A673 (cell line): ENCODE measurements at regions not wholly inside any gene's neighbourhood (a gene's known extent, or its start where the extent isn't known, plus 50 kb on each side); places are given as distances from the start of the nearest gene placed in this dataset.

Experiments
- BruUV-seq: library from RNA; stranded (reverse); fragments of 400-500 nt; replicated peaks from 2 replicates; lab custom pipeline; 2021; lab: Mats Ljungman, UMichigan
- CTCF ChIA-PET: fragments of 300-600 bp; sonication (Branson Sonifier 250); formaldehyde crosslinking; loops from one replicate; lab custom pipeline; 2022; ENCODE audit warnings: antibody characterized with exemption; lab: Charles Lee
- POLR2A ChIA-PET: fragments of 300-600 bp; sonication (Branson Sonifier 250); formaldehyde crosslinking; loops from one replicate; lab custom pipeline; 2022; ENCODE audit warnings: antibody characterized with exemption; ENCODE audit not compliant: low non-redundant PET; lab: Charles Lee
- DNase-seq: peaks from one replicate; pipeline ENCODE4 v3.0.0-alpha.2; 2015; ENCODE audit warnings: low spot score
- H3K27ac ChIP-seq: fragments of 200-600 bp; sonication (generic); 2 replicates; pipeline ENCODE4 v1.5.1; 2016; ENCODE audit warnings: mixed run types, low read depth, mild to moderate bottlenecking, mixed read lengths, antibody characterized with exemption, low read length; ENCODE audit not compliant: poor library complexity, severe bottlenecking
- H3K27me3 ChIP-seq: fragments of 200-600 bp; sonication (generic); replicated peaks from 2 replicates; pipeline ENCODE4 v1.6.1; 2017; ENCODE audit warnings: mixed run types, low read depth, mild to moderate bottlenecking, mixed read lengths, antibody characterized with exemption, low read length; ENCODE audit not compliant: insufficient read depth, poor library complexity
- H3K36me3 ChIP-seq: fragments of 200-600 bp; sonication (generic); 2 replicates; pipeline ENCODE4 v1.6.1; 2016; ENCODE audit warnings: mixed run types, mild to moderate bottlenecking, mixed read lengths, antibody characterized with exemption, low read length; ENCODE audit not compliant: insufficient read depth, poor library complexity, severe bottlenecking
- H3K4me1 ChIP-seq: fragments of 200-600 bp; sonication (generic); 2 replicates; pipeline ENCODE4 v1.6.1; 2017; ENCODE audit warnings: mixed run types, mild to moderate bottlenecking, mixed read lengths, antibody characterized with exemption, low read length; ENCODE audit not compliant: insufficient read depth, poor library complexity, severe bottlenecking
- H3K4me3 ChIP-seq: fragments of 200-600 bp; sonication (generic); 2 replicates; pipeline ENCODE4 v1.5.1; 2016; ENCODE audit warnings: low read depth, mixed run types, mild to moderate bottlenecking, mixed read lengths, low read length; ENCODE audit not compliant: poor library complexity, severe bottlenecking
- H3K9me3 ChIP-seq: fragments of 200-600 bp; sonication (generic); 2 replicates; pipeline ENCODE4 v1.6.1; 2016; ENCODE audit warnings: mixed run types, low read depth, mild to moderate bottlenecking, mixed read lengths, antibody characterized with exemption, low read length; ENCODE audit not compliant: poor library complexity, severe bottlenecking
- CTCF ChIP-seq: fragments of 300-800, 200-600 bp; sonication (generic); conservative IDR thresholded peaks from 2 replicates; pipeline ENCODE4 v1.5.1; 2017; ENCODE audit warnings: low read depth, mild to moderate bottlenecking, antibody characterized with exemption, low read length, moderate library complexity, mixed read lengths
- EZH2 ChIP-seq: fragments of 200-600 bp; sonication (generic); IDR thresholded peaks from 2 replicates; pipeline ENCODE4 v1.6.1; 2017; ENCODE audit warnings: borderline replicate concordance, low read depth, mild to moderate bottlenecking, mixed read lengths, antibody characterized with exemption, low read length; ENCODE audit not compliant: poor library complexity, severe bottlenecking
- intact Hi-C: fragments of 100-400 bp; cut with micrococcal nuclease; formaldehyde crosslinking; loops from one replicate; pipeline ENCODE4 v1.10.0; 2022; ENCODE audit not compliant: unreplicated experiment

DNA sequence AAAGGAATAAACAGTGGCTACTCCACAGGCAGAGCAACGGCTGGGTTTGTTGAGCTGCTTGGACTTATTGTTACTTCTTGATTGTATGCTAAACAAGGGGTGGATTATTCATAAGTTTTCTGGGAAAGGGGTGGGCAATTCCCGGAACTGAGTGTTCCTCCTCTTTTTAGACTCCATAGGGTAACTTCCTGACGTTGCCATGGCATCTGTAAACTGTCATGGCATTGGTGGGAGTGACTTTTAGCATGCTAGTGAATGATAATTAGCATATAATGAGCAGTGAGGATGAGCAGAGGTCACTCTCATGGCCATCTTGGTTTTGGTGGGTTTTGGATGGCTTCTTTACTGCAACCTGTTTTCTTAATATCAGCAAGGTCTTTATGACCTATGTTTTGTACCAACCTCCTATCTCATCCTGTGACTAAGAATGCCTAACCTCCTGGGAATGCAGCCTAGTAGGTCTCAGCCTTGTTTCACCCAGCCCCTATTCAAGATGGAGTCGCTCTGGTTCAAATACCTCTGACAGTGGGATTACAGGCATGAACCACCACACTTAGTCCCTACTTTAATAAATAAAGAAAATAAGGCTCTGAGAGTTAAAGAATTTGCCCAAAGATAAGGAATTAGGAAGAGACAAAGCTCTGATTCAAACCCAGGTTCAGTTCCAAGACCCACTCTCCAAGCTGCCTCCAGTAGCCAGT is 65.6 kb upstream of the CLMP start:
- POLR2A ChIA-PET, result interaction anchor here (0.5 kb wide), 1 partner anchor 206 kb away, joined by 8 read pairs; no protein-coding TSS in a partner anchor

DNA sequence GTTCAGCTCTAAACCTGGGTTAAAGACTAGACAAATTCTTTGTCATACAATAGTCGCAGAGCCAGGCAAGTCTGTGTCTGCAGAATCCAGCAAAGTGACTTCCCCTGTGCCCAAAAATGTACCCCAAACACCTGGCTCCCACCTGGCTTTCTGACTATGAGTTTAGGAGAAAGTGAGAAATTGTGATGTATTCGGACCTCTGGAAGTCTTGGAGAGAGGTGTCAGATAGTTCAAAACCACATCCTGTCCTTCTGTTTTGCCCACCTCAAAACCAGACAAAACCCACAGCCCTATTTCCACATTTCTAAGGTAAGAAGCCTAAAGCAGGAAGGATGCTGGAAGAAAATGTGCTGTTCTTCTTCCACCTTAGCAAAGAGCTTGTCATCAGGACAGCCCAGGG is 63.8 kb upstream of the CLMP start:
- BruUV-seq, result no TSS peak
- TF ChIP-seq CTCF, result no peak
- TF ChIP-seq EZH2, result no peak
- H3K4me3 ChIP-seq, result no peak overlapping the region
- H3K36me3 ChIP-seq, result no peaks in the 10 kb centered on the region
- POLR2A ChIA-PET, result interaction anchor here (0.7 kb wide), 1 partner anchor 70 kb away, joined by 3 read pairs; no protein-coding TSS in a partner anchor
- CTCF ChIA-PET, result no interaction called here
- DNase-seq, result no peak
- intact Hi-C loops, result no loop called here
- no peak overlapping the region for H3K27ac ChIP-seq
- no peaks in the 10 kb centered on the region for H3K27me3 ChIP-seq
- no peaks in the 10 kb centered on the region for H3K9me3 ChIP-seq
- H3K4me1 ChIP-seq, result peaks cover 8% of the 10 kb centered on the region

More for the DNA sequence above, 65.6 kb upstream of the CLMP start:
- Histone ChIP-seq H3K9me3 (no peaks in the 10 kb centered on the region), H3K27ac (no peak overlapping the region), H3K4me1 (peaks cover 11% of the 10 kb centered on the region), H3K27me3 (no peaks in the 10 kb centered on the region), H3K36me3 (no peaks in the 10 kb centered on the region), H3K4me3 (no peak overlapping the region)
- BruUV-seq, result no TSS peak
- no peak for TF ChIP-seq EZH2
- no peak for TF ChIP-seq CTCF
- intact Hi-C loops, result loop anchor here (5.0 kb wide), 1 partner anchor 158 kb away; no protein-coding TSS in a partner anchor
- CTCF ChIA-PET, result interaction anchor here (0.5 to 1.6 kb wide), 24 partner anchors 9 to 239 kb away, joined by 3 to 40 read pairs (median 4); partner anchors contain the start of gene HSPA8
- DNase-seq, result peak; percentile 48

DNA sequence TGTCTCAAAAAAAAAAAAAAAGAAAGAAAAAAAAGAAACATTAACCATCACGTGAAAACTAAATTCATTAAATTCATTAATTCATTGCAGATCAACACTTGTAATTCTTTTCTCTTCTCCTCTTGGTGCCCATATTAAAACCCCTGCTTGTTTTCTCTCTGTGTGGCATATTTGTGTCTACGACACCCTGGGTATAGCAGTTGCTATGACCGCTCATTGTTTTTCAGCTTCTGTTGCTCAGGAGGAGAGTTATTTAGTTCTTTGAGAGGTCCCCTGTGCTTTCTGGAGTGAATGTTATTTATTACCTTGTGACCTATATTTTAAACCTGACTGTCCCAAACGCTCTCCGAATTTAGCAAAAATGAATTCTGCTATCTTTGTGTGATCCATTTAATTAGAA is 62.3 kb upstream of the CLMP start:
- Histone ChIP-seq H3K9me3 (no peaks in the 10 kb centered on the region), H3K27me3 (no peaks in the 10 kb centered on the region), H3K36me3 (no peaks in the 10 kb centered on the region), H3K4me1 (peaks cover 8% of the 10 kb centered on the region), H3K27ac (no peak overlapping the region), H3K4me3 (no peak overlapping the region)
- no TSS peak for BruUV-seq
- intact Hi-C loops, result no loop called here
- POLR2A ChIA-PET, result no interaction called here
- TF ChIP-seq EZH2 (no peak), CTCF (no peak)
- CTCF ChIA-PET, result interaction anchor here (0.7 kb wide), 1 partner anchor 195 kb away, joined by 5 read pairs; the partner anchor contains the start of gene HSPA8
- no peak for DNase-seq
